Peyer's patch (tissue), 4 donors: ENCODE measurements at regions not wholly inside any gene's neighbourhood (a gene's known extent, or its start where the extent isn't known, plus 50 kb on each side); places are given as distances from the start of the nearest gene placed in this dataset.

Source experiments
- DNase-seq, 3 donors: peaks; one replicate each; pipeline ENCODE4 v3.0.0-alpha.2; 2017 to 2019
- H3K27ac ChIP-seq, 4 donors: fragments of 200-600 bp; sonication (generic); one replicate each; pipeline ENCODE4 v1.5.1; 2016 to 2019
- H3K27me3 ChIP-seq, 2 donors: fragments of 200-600 bp; sonication (generic); one replicate each; pipeline ENCODE4 v1.5.1; 2019
- H3K36me3 ChIP-seq, 3 donors: fragments of 200-600 bp; sonication (generic); one replicate each; pipeline ENCODE4 v1.5.1; 2016 to 2019
- H3K4me1 ChIP-seq, 4 donors: fragments of 200-600 bp; sonication (generic); one replicate each; pipeline ENCODE4 v1.5.1; 2016 to 2019
- H3K4me3 ChIP-seq, 4 donors: fragments of 200-600 bp; sonication (generic); 1 replicate in 3 of 4; 2 replicates in 1 of 4; pipeline ENCODE4 v1.5.1; 2016 to 2019; ENCODE audit warnings: mild to moderate bottlenecking in 1 of 4
- H3K9me3 ChIP-seq, 4 donors: fragments of 200-600 bp; sonication (generic); one replicate each; pipeline ENCODE4 v1.5.1; 2016 to 2019; ENCODE audit warnings: mild to moderate bottlenecking in 1 of 4
- CTCF ChIP-seq, 6 experiments: fragments of 450-650 bp in 4 of 6; fragments of 200-600 bp in 2 of 6; sonication (generic) in 1 of 6; IDR thresholded peaks; one replicate each; pipeline ENCODE4 v1.5.1; 2017 to 2019; ENCODE audit warnings: antibody characterized with exemption in 6 of 6, mild to moderate bottlenecking in 3 of 6, moderate library complexity in 1 of 6
- POLR2A ChIP-seq, 2 donors: fragments of 450-650 bp; IDR thresholded peaks; one replicate each; pipeline ENCODE4 v1.5.1; 2017; ENCODE audit warnings: antibody characterized with exemption in 2 of 2, mild to moderate bottlenecking in 2 of 2, moderate library complexity in 2 of 2

- Histone ChIP-seq H3K27me3 (no peaks in the 10 kb centered on the region), H3K36me3 (no peaks in the 10 kb centered on the region), H3K4me3 (no peak overlapping the region), H3K4me1 (no peaks in the 10 kb centered on the region), H3K9me3 (no peaks in the 10 kb centered on the region), H3K27ac (no peak overlapping the region)
- no peak for DNase-seq
- TF ChIP-seq POLR2A (IDR thresholded peaks at IDR 0.05) (no peak), CTCF (IDR thresholded peaks at IDR 0.05) (no peak)
Observed at GRCh38 chr2:137806068-137806805, 158.0 kb upstream of the HNMT start.

GRCh38 chr2:137809252-137809651, 155.0 kb upstream of the HNMT start:
- H3K9me3 ChIP-seq, result no peaks in the 10 kb centered on the region
- H3K4me3 ChIP-seq, result no peak overlapping the region
- H3K36me3 ChIP-seq, result no peaks in the 10 kb centered on the region
- no peak for DNase-seq
- TF ChIP-seq CTCF (IDR thresholded peaks at IDR 0.05), result no peak
- H3K4me1 ChIP-seq, result no peaks in the 10 kb centered on the region
- no peaks in the 10 kb centered on the region for H3K27me3 ChIP-seq
- no peak overlapping the region for H3K27ac ChIP-seq

GRCh38 chr2:137809837-137810236, 154.4 kb upstream of the HNMT start:
- Histone ChIP-seq H3K27ac (no peak overlapping the region), H3K4me1 (no peaks in the 10 kb centered on the region), H3K9me3 (no peaks in the 10 kb centered on the region), H3K36me3 (no peaks in the 10 kb centered on the region), H3K27me3 (no peaks in the 10 kb centered on the region), H3K4me3 (no peak overlapping the region)
- TF ChIP-seq CTCF (IDR thresholded peaks at IDR 0.05) (no peak), POLR2A (IDR thresholded peaks at IDR 0.05) (no peak)
- DNase-seq, result no peak

GRCh38 chr2:137812517-137812916, 151.8 kb upstream of the HNMT start:
- no peaks in the 10 kb centered on the region for H3K4me1 ChIP-seq
- no peak for TF ChIP-seq POLR2A (IDR thresholded peaks at IDR 0.05)
- no peak for TF ChIP-seq CTCF (IDR thresholded peaks at IDR 0.05)
- H3K4me3 ChIP-seq, result no peak overlapping the region
- no peak for DNase-seq
- no peak overlapping the region for H3K27ac ChIP-seq
- H3K27me3 ChIP-seq, result no peaks in the 10 kb centered on the region
- no peaks in the 10 kb centered on the region for H3K9me3 ChIP-seq
- H3K36me3 ChIP-seq, result no peaks in the 10 kb centered on the region

- no peak overlapping the region for H3K4me3 ChIP-seq
- H3K27me3 ChIP-seq, result no peaks in the 10 kb centered on the region
- H3K36me3 ChIP-seq, result no peaks in the 10 kb centered on the region
- no peak for TF ChIP-seq POLR2A (IDR thresholded peaks at IDR 0.05)
- TF ChIP-seq CTCF (IDR thresholded peaks at IDR 0.05), result no peak
- DNase-seq, result no peak
- no peak overlapping the region for H3K27ac ChIP-seq
- no peaks in the 10 kb centered on the region for H3K9me3 ChIP-seq
- H3K4me1 ChIP-seq, result no peaks in the 10 kb centered on the region
Observed at GRCh38 chr2:137813176-137813575, 151.1 kb upstream of the HNMT start.

- H3K27ac ChIP-seq, result no peak overlapping the region
- no peak overlapping the region for H3K4me3 ChIP-seq
- no peaks in the 10 kb centered on the region for H3K27me3 ChIP-seq
- no peaks in the 10 kb centered on the region for H3K36me3 ChIP-seq
- H3K4me1 ChIP-seq, result no peaks in the 10 kb centered on the region
- H3K9me3 ChIP-seq, result no peaks in the 10 kb centered on the region
- no peak for TF ChIP-seq CTCF (IDR thresholded peaks at IDR 0.05)
- no peak for TF ChIP-seq POLR2A (IDR thresholded peaks at IDR 0.05)
- DNase-seq, result no peak
Observed at GRCh38 chr2:137817058-137817457, 147.2 kb upstream of the HNMT start.
